DND-41 (cell line): ENCODE measurements at regions not wholly inside any gene's neighbourhood (a gene's known extent, or its start where the extent isn't known, plus 50 kb on each side); places are given as distances from the start of the nearest gene placed in this dataset.
"Not testable (repeated sequence)": the region's sequence is repeated elsewhere in the genome, so short reads cannot be mapped to it uniquely, and the experiment has no call there.

Source experiments
- CTCF ChIP-seq: IDR thresholded peaks from 2 replicates; pipeline ENCODE4 v1.5.1; 2012; ENCODE audit warnings: borderline replicate concordance, low read length, moderate library complexity, mild to moderate bottlenecking; ENCODE audit not compliant: poor library complexity, severe bottlenecking; ENCODE audit errors: extremely low read depth
- EZH2 ChIP-seq: IDR thresholded peaks from 3 replicates; pipeline ENCODE4 v1.6.1; 2012; ENCODE audit warnings: borderline replicate concordance, low read depth, mild to moderate bottlenecking, moderate library complexity, low read length, inconsistent platforms; ENCODE audit not compliant: severe bottlenecking

GRCh38 chr20:64327223-64327549 lies 71.6 kb downstream of the PCMTD2 start:
- TF ChIP-seq CTCF, EZH2: not testable (repeated sequence)
